GM21619 (cell line): ENCODE measurements at regions not wholly inside any gene's neighbourhood (a gene's known extent, or its start where the extent isn't known, plus 50 kb on each side); places are given as distances from the start of the nearest gene placed in this dataset.

Source experiments
- ATAC-seq: cut with Tn5 transposase; IDR thresholded peaks from one replicate; pipeline ENCODE4 v1.9.1; 2021; ENCODE audit not compliant: unreplicated experiment

DNA sequence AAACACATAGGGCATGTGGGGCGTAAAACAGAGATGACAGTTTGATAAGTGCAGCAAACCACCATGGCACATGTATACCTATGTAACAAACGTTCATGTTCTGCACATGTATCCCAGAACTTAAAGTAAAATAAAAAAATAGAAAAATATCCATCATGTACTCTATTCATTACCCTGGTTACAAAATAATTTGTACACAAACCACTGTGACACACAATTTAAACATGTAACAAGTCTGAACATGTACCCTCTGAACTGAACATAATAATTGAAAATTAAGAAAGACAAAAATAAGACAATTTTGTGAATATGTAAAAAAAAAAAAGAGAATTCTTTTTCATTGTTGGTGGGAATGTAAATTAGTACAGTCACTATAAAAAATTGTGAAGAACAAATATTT, 379.2 kb downstream of the KDM5D start:
- ATAC-seq: no peak

DNA sequence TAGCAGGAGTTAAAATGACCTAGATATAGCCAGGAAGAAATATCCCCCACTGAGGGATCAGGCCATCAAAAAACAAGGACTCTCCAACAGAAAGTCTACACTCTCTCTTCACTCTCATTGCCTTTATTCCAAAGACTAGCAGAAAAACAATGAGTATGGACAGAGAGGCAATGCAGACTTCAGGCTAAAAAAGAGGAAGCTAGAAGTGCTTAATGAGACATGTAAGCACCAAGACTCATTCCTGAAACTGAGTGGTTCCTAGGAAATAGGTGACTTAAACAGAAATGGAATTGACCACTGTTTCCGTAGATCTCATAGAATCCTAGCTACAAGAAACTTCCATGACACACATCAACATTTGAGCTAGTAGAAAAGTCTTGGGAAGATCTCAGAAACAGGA, 387.3 kb downstream of the KDM5D start:
- ATAC-seq: peak; percentile 49

DNA sequence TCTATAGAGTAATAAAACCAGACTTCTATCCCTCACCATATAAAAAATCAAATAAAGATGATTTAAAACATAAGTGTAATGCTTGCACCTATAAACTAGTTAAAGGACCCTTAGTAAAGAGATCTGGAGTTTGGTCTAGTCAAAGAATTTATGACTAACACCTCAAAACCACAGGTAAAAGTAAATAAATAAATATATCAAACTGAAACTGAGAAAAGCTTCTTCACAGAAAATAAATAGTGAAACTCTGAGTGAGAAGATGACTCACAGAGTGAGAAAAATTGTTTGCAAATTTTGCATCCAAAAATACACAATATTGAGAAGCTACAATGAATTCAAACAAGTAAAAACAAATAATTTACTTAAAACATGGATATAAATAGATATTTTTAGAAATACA, 387.8 kb downstream of the KDM5D start:
- peak; percentile 81 for ATAC-seq

DNA sequence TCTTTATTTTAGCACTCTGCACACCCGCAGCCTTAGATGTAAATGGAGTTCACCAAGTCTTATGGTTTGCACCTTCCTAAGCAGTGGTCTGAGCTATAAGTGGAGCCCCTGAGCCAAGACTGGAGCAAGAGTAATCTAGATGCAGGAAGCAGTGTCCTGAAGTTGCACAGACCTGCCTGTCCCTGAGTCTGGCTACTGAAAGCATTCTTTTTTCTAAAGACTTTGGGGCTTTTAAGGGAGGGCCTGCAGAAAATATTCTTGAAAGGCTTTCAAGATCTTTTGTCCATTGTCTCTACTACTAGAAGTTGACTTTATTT, 389.7 kb downstream of the KDM5D start:
- ATAC-seq: no peak

DNA sequence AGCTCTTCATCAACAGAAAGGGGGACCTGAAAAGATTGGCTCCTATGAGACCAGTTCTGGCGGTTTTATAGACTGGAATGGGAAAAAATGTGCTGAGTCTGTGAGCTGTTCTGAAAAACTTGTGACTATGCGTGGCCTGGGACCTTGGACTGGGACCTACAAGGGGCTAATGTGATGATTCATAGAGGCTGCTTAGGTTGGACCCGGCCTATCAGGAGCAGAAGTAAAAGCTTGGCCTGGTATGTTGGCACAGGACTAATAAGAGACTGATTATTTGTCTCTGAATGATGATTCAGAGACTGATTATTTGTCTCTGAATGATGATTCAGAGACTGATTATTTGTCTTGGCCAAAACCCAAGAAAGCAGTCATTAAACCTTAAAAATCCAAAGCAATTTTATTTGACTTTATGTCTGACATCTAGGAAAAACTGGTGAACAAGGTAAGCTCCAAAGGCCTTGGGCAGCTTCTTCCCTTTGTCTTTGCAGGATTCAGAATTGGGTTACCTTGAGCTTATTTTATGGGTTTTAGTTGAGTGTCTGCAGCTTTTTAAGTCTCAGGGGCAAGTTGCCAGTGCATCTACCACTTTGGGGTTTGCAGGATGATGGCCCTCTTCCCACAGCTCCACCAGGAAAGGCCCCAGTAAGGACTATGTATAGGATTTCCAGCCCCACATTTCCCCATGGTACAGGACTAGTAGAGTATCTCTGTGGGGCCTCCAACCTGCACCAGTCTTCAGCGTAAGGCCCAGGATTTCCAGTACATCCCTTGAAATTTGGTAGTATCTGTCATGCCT, 390.3 kb downstream of the KDM5D start:
- ATAC-seq: no peak

DNA sequence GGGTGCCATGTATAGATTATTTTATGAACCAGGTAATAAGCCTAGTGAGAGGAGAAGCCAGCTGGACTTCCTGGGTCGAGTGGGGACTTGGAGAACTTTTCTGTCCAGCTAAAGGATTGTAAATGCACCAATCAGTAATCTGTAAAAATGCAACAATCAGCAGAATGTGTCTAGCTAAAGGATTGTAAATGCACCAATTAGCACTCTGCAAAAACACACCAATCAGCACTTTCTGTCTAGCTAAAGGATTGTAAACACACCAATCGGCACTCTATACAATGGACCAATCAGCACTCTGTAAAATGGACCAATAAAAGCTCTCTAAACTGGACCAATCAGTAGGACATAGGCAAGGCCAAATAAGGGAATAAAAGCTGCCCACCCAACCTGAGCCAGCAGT, 392.9 kb downstream of the KDM5D start:
- no peak for ATAC-seq

DNA sequence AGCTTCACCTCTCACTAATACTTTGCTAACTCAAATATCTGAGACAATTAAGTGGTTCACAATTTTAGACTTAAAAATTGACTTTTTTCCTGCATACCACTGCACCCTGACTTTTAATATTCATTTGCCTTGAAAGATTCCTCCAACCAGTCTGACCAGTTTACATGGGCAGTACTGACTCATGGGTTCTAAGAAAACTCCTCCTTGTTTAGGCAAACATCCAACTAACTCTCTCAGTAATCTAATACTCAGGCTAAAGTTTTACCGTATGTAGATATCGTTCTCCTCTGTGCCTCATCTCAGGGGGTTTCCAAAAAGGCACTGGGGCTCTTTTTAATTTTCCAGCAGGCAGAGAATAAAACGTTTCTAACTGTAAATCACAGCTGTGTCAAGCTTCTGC, 422.8 kb downstream of the KDM5D start:
- ATAC-seq: no peak

DNA sequence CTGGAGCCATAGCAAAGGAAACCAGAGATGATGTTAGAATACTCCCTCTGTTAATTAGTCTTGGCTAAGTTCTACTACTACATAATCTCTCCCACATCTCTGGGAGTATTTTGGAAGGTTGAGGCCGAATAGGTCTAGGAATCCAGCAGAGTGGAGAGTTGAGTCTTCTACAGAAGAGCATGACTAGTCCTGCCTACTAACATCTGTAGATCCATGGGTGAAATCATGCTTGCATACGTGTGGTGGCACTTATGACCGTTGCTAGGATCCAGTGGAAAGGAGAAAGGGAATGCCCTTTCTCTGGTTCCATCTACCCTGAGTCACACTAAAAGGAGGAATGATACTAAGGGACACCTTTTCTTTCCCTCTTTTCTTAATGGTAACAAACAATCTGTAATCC, 425.4 kb downstream of the KDM5D start:
- ATAC-seq: no peak

DNA sequence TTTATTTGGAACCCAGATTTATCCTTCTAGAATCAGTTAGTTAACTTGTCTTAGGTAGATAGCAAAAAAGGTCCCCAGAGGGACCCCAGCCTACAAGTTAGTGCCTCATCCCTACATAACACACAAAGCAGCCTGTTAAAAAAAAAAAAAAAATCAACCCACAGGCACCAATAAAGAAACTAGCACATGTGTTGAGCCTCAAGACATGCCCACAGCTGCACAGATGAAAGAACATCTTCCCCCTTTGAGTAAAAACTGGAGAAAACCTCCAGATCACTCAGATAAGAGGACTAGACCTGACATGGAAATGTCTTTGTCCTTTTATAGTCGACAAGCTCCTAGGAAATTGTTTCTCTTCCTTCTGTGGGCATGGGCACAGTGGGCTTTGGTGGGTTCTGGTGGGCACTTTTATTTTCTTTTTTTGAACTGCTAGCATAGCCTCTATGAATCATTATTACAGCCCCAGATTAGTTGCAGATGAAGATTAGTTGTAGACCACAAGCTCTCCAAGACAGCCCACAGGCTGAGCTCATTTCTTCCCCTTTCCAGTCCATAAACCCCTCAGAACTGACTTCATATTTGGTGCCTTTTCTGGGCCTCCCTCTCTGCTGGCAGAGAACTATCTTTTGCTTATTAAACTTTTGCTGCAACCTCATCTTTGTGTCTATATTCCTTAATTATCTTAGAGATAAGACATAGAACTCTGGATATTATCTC, 427.1 kb downstream of the KDM5D start:
- ATAC-seq: no peak

DNA sequence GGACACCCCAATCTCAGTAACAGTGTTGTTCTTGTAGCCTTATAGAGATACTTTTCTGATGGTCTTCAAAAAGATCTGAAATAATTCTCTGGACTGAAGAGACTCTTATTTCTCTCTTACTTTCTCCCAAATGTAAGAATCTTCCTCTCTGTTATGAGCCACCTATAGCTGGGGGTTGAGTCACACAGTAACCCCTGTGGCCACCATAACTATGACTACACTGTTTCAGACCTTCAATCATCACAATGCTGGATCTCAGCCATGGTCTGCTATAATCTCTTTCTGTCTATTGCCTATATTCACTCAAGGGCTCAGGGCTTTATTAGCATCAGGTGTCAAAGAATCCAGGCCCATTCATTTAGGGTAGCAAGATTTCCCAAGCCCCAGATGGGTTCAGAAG, 436.9 kb downstream of the KDM5D start:
- ATAC-seq: no peak

DNA sequence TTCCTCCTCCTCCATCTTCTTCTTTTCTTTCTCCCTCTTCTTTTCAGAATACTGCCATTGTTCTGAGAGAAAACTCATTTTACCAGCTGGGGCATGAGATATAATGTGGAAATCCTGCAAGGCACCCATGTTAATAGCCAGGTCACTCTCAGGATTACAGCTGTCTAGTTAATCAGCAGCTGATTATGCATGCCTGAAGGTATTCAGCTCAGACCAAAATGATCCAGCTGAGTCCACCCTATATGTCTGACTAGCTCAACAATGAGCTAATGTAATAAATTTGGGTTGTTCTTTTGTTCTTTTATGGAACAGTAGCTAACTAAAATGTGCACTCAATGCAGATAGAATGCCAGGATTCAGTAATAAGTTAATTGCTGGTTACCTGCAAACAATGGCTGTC, 441.4 kb downstream of the KDM5D start:
- ATAC-seq: no peak

DNA sequence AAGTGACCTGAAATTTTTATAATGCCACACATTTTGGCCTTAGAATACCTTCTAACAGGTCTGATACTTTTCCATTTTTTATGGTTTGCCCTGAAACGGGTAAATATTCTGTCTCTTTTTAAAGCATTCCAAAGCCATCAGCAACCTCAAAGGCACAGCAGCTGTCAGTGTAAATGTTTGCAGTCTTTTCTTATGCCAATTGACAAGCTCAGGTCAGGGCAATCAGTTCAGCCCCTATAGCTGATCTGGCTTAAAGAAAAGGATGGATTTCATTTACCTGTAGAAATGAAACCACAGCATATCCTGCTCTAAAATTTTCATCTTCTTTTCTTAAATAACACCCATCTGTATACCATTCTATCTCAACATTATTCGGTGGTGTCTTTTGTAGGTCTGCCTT, 453.6 kb downstream of the KDM5D start:
- no peak for ATAC-seq

DNA sequence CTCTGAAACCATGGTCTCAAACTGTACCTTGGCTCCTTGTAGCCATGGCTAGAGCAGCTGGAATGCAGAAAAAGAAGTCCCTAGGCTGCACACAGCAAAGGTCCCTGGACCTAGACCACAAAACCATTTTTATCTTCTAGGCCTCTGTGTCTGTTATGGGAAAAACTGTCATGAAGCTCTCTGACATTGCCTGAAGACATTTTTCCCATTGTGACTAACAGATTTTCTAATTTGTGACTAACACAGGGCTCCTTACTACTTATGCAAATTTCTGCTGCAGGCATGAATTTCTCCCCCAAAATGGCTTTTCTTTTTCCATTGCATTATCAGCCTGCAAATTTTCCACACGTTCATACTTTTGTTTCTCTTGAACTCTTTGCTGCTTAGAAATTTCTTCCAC, 470.4 kb downstream of the KDM5D start:
- no peak for ATAC-seq

DNA sequence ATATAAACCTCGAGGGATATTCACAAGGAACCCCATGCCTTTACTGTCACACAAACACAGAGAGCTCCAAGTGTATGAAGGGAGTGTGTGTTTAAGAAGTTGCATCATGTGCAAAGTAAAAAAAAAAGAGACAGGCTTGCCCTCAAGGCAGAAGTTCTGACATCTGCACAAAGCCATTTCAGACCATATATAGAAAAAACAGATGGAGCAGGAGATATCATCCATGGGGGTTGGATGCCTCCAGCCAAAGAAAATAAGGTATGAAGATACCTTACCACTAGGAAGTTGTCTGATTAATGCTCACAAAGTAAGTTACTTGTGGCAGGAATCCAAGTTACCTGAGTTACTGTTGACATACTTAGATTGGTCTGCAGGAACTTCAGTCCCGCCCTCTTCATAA, 476.2 kb downstream of the KDM5D start:
- ATAC-seq: no peak

DNA sequence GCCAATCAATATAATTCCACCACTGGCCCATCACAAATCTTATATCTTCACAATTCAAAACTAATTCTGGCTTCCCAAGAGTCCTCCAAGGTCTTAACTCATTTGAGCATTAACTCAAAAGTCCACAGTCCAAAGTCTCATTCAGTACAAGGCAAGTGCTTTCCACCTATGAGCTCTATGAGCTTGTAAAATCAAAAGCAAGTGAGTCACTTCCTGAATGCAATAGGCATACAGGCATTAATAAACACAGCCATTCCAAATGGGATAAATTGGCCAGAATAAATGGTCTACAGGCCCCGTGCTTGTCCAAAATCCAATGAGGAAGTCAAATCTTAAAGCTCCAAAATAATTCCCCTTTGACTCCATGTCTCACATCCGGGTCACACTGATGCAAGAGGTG, 479.1 kb downstream of the KDM5D start:
- ATAC-seq: no peak

DNA sequence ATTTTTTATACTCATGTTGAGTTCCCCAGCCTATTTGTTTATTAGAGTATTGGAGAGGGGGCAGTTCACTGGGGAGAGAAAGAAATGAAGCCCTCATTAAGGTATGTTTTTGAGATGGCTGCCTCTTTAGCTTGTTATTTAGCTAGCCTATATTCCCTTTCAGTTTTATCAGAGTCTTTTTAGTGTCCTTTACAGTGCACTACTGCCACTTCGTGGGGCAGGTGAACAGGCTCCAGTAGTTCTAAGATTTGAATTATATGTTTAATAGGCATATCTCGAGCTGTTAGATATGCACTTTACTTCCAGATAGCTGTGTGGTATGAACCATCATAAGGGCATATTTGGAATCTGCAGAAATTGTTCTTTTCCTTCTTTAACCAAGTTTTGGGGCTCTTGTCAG, 482.2 kb downstream of the KDM5D start:
- ATAC-seq: no peak

DNA sequence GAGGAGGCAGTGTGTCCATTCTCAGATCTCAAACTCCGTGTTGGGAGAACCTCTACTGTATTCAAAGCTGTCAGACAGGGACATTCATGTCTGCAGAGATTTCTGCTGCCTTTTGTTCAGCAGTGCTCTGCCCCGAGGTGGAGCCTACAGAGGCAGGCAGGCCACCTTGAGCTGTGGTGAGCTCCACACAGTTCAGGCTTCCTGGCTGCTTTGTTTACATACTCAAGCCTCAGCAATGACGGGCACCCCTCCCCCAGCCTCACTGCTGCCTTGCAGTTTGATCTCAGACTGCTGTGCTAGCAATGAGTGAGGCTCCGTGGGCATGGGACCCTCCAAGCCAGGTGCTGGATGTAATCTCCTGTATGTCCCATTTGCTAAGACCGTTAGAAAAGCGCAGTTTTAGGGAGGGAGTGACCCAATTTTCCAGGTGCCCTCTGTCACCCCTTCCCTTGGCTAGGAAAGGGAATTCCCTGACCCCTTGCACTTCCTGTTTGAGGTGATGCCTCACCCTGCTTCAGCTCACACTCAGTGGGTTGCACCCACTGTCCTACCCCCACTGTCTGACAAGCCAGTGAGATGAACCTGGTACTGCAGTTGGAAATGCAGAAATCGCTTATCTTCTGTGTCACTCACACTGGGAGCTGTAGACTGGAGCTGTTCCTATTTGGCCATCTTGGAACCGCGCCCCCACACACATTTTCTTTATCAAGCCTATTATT, 458.9 kb upstream of the HSFY2 start:
- ATAC-seq: no peak

DNA sequence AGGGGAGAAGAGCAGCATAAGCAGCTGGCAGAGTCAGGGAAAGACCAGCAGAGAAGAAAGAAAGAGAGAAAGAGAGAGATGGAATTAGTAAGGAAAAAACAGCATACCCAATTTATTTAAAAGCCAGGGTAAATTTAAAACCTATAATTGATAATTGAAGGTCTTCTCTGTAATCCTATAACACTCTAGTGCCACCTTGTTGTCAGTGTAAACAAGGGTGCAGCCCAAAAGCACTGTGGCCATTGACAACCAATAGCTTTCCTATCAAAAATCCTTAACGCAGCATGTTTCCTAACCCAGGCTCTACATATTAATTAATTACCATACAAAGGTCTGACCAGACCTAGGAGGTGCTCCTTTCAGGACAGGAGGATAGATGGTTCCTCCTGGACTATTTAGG, 447.2 kb upstream of the HSFY2 start:
- ATAC-seq: no peak

DNA sequence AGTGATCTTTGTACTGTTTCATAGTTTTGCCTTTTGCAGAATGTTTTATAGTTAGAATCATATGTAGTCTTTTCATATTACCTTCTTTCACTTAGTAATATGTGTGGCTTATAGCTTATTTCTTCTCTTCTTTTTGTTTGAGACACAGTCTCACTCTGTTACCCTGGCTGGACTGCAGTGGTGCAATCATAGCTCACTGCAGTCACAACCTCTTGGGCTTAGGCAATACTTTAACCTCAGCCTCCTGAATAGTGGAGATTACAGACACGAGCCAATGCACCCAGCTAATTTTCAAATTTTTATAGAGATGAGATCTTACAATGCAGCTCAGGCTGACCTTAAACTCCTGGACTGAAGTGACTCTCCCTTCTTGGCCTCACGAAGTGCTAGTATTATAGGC, 435.4 kb upstream of the HSFY2 start:
- ATAC-seq: no peak

DNA sequence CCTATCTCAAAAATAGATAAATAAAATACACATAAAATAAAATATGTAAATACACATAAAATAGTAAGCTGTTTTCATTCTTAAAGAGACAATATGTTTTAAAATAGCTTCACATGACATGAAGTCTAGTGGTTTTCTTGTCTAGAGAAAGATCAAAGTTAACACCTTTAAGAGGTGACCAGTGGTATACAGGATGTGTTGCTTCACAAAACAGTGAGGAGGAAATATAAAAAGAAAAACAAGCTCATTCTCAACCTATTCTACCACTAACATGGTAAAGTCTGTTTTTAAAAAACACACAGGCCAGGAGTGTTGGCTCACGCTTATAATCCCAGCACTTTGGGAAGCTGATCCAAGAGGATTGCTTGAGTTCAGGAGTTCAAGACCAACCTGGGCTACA, 433.5 kb upstream of the HSFY2 start:
- no peak for ATAC-seq

DNA sequence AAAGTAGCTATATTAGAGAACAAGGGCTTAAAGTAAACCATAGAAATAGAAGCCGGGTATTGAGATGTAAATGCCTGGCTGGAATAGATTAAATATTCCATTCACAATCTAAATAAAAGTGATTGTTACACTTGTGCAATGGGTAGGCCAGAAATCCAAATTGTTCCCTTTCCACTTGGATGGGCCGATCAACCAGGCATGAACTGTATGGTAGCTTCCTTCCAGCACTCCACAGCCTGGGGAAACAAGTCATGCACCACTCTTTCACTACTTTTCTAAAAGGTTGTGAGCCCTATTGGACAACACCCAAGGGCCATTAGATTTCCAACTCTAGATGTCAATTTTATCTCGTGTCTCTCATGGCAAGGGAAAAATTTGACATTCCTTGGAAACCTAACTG, 407.3 kb upstream of the HSFY2 start:
- ATAC-seq: no peak

DNA sequence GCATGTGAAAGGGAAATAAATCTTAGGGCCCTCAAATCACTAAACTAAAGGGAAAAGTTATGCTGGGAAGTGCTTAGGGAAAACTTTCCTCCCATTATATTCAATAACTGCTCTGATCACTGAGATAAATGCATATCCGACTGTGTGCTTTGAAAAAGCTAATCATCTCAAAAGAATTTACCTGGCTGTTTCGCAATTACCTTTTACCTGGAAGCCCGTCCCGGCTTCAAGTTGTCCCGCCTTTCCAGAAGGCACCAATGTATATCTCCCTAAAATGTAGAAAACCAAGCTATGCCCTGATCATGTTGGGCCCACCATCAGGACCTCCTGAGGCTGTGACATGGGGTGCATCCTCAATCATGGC, 394.6 kb upstream of the HSFY2 start:
- no peak for ATAC-seq
